Neural cell (in vitro differentiated cells): ENCODE measurements at regions not wholly inside any gene's neighbourhood (a gene's known extent, or its start where the extent isn't known, plus 50 kb on each side); places are given as distances from the start of the nearest gene placed in this dataset.

ENCODE experiments used
- CTCF ChIP-seq: fragments of 450-650 bp; IDR thresholded peaks from 2 replicates; pipeline ENCODE4 v1.5.1; 2014; ENCODE audit warnings: antibody characterized with exemption, mild to moderate bottlenecking, moderate library complexity; ENCODE audit not compliant: poor library complexity, severe bottlenecking
- REST ChIP-seq: IDR thresholded peaks from 2 replicates; pipeline ENCODE4 v1.6.1; 2012; ENCODE audit warnings: borderline replicate concordance

GRCh38 chr11:15878756-15879155 lies 477.6 kb downstream of the SOX6 start:
- no peak for TF ChIP-seq CTCF
- no peak for TF ChIP-seq REST
